IMR-90 (cell line): ENCODE measurements at regions not wholly inside any gene's neighbourhood (a gene's known extent, or its start where the extent isn't known, plus 50 kb on each side); places are given as distances from the start of the nearest gene placed in this dataset.

Experiments
- ATAC-seq: fragments of 200-7000 bp; cut with Tn5 transposase; 2 replicates; pipeline ENCODE4 v1.9.1; 2020; ENCODE audit warnings: low read depth, mild to moderate bottlenecking, moderate library complexity
- BruUV-seq: library from RNA; stranded (reverse); fragments of 400-500 nt; replicated peaks from 2 replicates; lab custom pipeline; 2021; lab: Mats Ljungman, UMichigan
- CTCF ChIA-PET: fragments of 300-600 bp; formaldehyde crosslinking; extraction: SDS; loops from one replicate; lab custom pipeline; 2021; ENCODE audit warnings: antibody characterized with exemption; lab: Yijun Ruan, JAX
- POLR2A ChIA-PET: fragments of 300-600 bp; sonication (Branson Sonifier 250); formaldehyde crosslinking; loops from one replicate; lab custom pipeline; 2022; ENCODE audit warnings: antibody characterized with exemption; ENCODE audit not compliant: unreplicated experiment; lab: Charles Lee
- DNase-seq: peaks from one replicate; pipeline ENCODE4 v3.0.0; 2013
- H2AFZ ChIP-seq: replicated peaks from 2 replicates; pipeline ENCODE3; 2013; ENCODE audit warnings: low read length, mild to moderate bottlenecking; ENCODE audit not compliant: poor library complexity
- H2AK5ac ChIP-seq: 2 replicates; pipeline ENCODE4 v1.6.1; 2013; ENCODE audit warnings: low read depth, low read length, inconsistent platforms
- H2AK9ac ChIP-seq: replicated peaks from 2 replicates; pipeline ENCODE3; 2013; ENCODE audit warnings: mild to moderate bottlenecking, low read depth, low read length, moderate library complexity; ENCODE audit not compliant: poor library complexity
- H2BK120ac ChIP-seq: 2 replicates; pipeline ENCODE4 v1.6.1; 2013; ENCODE audit warnings: low read depth, low read length, inconsistent platforms
- H2BK15ac ChIP-seq: 3 replicates; pipeline ENCODE4 v1.6.1; 2013; ENCODE audit warnings: low read depth, low read length, inconsistent platforms
- H2BK20ac ChIP-seq: 2 replicates; pipeline ENCODE4 v1.6.1; 2013; ENCODE audit warnings: low read depth, mild to moderate bottlenecking, inconsistent platforms, low read length, moderate library complexity
- H2BK5ac ChIP-seq: 2 replicates; pipeline ENCODE4 v1.6.1; 2013; ENCODE audit warnings: mild to moderate bottlenecking, low read depth, low read length, inconsistent platforms; ENCODE audit not compliant: poor library complexity, severe bottlenecking
- H3K14ac ChIP-seq: replicated peaks from 2 replicates; pipeline ENCODE4 v1.6.1; 2013; ENCODE audit warnings: low read depth, low read length, inconsistent platforms
- H3K18ac ChIP-seq: 2 replicates; pipeline ENCODE4 v1.6.1; 2013; ENCODE audit warnings: low read depth, low read length, control low read depth
- H3K23ac ChIP-seq: 2 replicates; pipeline ENCODE4 v1.6.1; 2013; ENCODE audit warnings: low read depth, low read length, inconsistent platforms
- H3K27ac ChIP-seq: 2 replicates; pipeline ENCODE4 v1.5.1; 2013; ENCODE audit warnings: mild to moderate bottlenecking, control low read depth, low read length; ENCODE audit not compliant: insufficient read depth
- H3K27me3 ChIP-seq: 2 replicates; pipeline ENCODE4 v1.6.1; 2013; ENCODE audit warnings: low read length; ENCODE audit not compliant: control insufficient read depth, insufficient read depth
- H3K36me3 ChIP-seq: 2 replicates; pipeline ENCODE4 v1.6.1; 2013; ENCODE audit warnings: low read length, mixed read lengths; ENCODE audit not compliant: control insufficient read depth, insufficient read depth
- H3K4ac ChIP-seq: 2 replicates; pipeline ENCODE4 v1.6.1; 2013; ENCODE audit warnings: low read depth, low read length, inconsistent platforms
- H3K4me1 ChIP-seq: 2 replicates; pipeline ENCODE4 v1.6.1; 2013; ENCODE audit warnings: low read length, mixed read lengths; ENCODE audit not compliant: control insufficient read depth, insufficient read depth
- H3K4me2 ChIP-seq: 2 replicates; pipeline ENCODE4 v1.6.1; 2013; ENCODE audit warnings: low read depth, mild to moderate bottlenecking, control low read depth, low read length, moderate library complexity
- H3K4me3 ChIP-seq: 2 replicates; pipeline ENCODE4 v1.5.1; 2013; ENCODE audit warnings: low read depth, mild to moderate bottlenecking, control low read depth, low read length, moderate library complexity; ENCODE audit not compliant: insufficient read depth
- H3K56ac ChIP-seq: 2 replicates; pipeline ENCODE4 v1.6.1; 2013; ENCODE audit warnings: low read length, inconsistent platforms; ENCODE audit not compliant: insufficient read depth; ENCODE audit errors: extremely low read depth
- H3K79me1 ChIP-seq, 2 experiments: 2 replicates each; pipeline ENCODE4 v1.6.1; 2013; ENCODE audit warnings: low read length in 2 of 2, inconsistent platforms in 1 of 2, low read depth in 1 of 2
- H3K9ac ChIP-seq: 2 replicates; pipeline ENCODE4 v1.6.1; 2013; ENCODE audit warnings: low read depth, low read length, control low read depth
- H3K9me1 ChIP-seq: 2 replicates; pipeline ENCODE4 v1.6.1; 2013; ENCODE audit warnings: low read length, inconsistent platforms; ENCODE audit not compliant: insufficient read depth
- H3K9me3 ChIP-seq: 2 replicates; pipeline ENCODE4 v1.6.1; 2013; ENCODE audit warnings: low read length; ENCODE audit not compliant: control insufficient read depth, insufficient read depth
- H4K20me1 ChIP-seq: 2 replicates; pipeline ENCODE4 v1.6.1; 2013; ENCODE audit warnings: low read length, inconsistent platforms; ENCODE audit not compliant: insufficient read depth
- H4K5ac ChIP-seq: 2 replicates; pipeline ENCODE4 v1.6.1; 2013; ENCODE audit warnings: mild to moderate bottlenecking, low read depth, low read length, control low read depth
- H4K8ac ChIP-seq, 2 experiments: 2 replicates each; pipeline ENCODE4 v1.6.1; 2013; ENCODE audit warnings: low read depth in 2 of 2, low read length in 2 of 2, control low read depth in 1 of 2, inconsistent platforms in 1 of 2
- H4K91ac ChIP-seq: 2 replicates; pipeline ENCODE4 v1.6.1; 2013; ENCODE audit warnings: low read depth, low read length, inconsistent platforms; ENCODE audit not compliant: insufficient read depth
- CEBPB ChIP-seq: IDR thresholded peaks from 2 replicates; pipeline ENCODE4 v1.6.1; 2012; ENCODE audit warnings: low read depth, low read length, improper control_type of control experiment
- NFE2L2 ChIP-seq: fragments of 150-350 bp; IDR thresholded peaks from 2 replicates; pipeline ENCODE4 v1.6.1; 2016; ENCODE audit warnings: low read depth, mild to moderate bottlenecking, low read length
- WGBS, 2 experiments: methylation state at CpG; one replicate each; pipeline versions ENCODE4 v1.1.5 to v1.1.7; 2013; ENCODE audit warnings: missing lambda C conversion rate in 2 of 2; ENCODE audit not compliant: insufficient read length in 1 of 2; ENCODE audit errors: extremely low coverage in 2 of 2; 5-methylcytosine and 5-hydroxymethylcytosine counted together
- dilution Hi-C: fragments of 300-500 bp; cut with HindIII; formaldehyde crosslinking; loops from one replicate; pipeline ENCODE4 v1.14.3; 2018; ENCODE audit warnings: low sequenced_read_pairs; ENCODE audit not compliant: unreplicated experiment
- in situ Hi-C: fragments of 300-500 bp; cut with MboI; formaldehyde crosslinking; loops from 3 replicates; pipeline ENCODE4 v1.14.3; 2019; ENCODE audit warnings: low sequenced_read_pairs, inconsistent platforms, mixed read lengths
- intact Hi-C: fragments of 100-400 bp; cut with micrococcal nuclease; formaldehyde crosslinking; loops from 2 replicates; pipeline ENCODE4 v1.10.0; 2022

DNA sequence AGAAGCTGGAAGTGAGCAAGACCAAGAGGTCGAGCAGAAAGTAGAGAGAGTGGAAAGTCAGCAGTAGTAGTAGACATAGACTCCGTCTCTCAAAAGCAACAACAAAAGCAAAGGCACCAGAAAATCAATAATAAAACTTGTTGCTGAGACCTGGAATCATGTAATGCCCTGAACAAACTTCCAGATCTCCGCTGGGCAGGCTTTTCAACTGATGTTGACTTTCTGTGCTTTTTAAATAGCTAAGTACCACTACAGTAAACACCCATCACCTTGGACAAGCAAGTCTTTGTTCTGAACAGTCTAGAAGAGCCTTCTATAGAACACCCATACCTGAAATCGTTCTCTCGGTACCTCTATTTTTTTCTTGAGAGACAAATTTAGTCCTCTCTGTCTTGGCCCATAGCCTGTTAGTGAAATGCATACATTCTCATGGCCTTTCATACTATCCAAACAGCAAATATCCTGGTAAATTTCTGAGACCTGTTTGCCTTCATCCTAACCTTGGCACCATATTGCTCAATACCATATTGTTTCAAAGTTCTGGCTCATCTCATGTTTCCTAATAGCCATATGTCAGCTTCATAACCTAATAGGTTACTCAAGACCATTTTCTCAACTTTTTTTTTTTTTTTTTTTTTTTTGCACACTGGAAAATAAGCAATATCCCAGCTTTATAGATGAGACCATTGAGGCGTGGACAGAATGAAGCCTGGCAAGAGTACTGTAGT lies 200.6 kb upstream of the RBPJ start:
- Histone ChIP-seq H3K4me2 (no peak overlapping the region), H2BK15ac (no peak overlapping the region), H2AFZ (no peak overlapping the region), H3K4ac (no peak overlapping the region), H3K23ac (no peak overlapping the region), H2BK5ac (no peak overlapping the region), H3K9me1 (0 out of 2 replicates have a peak, but pooled peaks cover 3% of the 10 kb centered on the region), H3K9ac (no peak overlapping the region), H2AK5ac (no peak overlapping the region), H3K27ac (no peak overlapping the region), H4K5ac (no peak overlapping the region), H4K20me1 (no peaks in the 10 kb centered on the region), H4K8ac (no peak overlapping the region), H3K4me3 (no peak overlapping the region), H3K4me1 (no peaks in the 10 kb centered on the region), H2BK120ac (no peak overlapping the region), H3K56ac (no peak overlapping the region), H3K36me3 (no peaks in the 10 kb centered on the region), H3K14ac (no peak overlapping the region), H2AK9ac (no peak overlapping the region), H3K27me3 (peaks cover 8% of the 10 kb centered on the region), H3K79me1 (no peaks in the 10 kb centered on the region), H2BK20ac (no peak overlapping the region), H4K91ac (no peak overlapping the region), H3K9me3 (peaks cover 8% of the 10 kb centered on the region), H3K18ac (no peak overlapping the region)
- ChIA-PET POLR2A (no interaction called here), CTCF (no interaction called here)
- DNase-seq (no peak), ATAC-seq (no peak)
- 84% methylated on average over 4 of the region's 6 CpGs; no CpG with 5 or more reads in 1 of the 2 experiments for WGBS, 2 experiments
- BruUV-seq, result no TSS peak
- in situ Hi-C loops (no loop called here), dilution Hi-C loops (no loop called here), intact Hi-C loops (no loop called here)
- TF ChIP-seq NFE2L2 (no peak), CEBPB (peak; percentile 50)
